GM12875 (cell line): ENCODE measurements at regions not wholly inside any gene's neighbourhood (a gene's known extent, or its start where the extent isn't known, plus 50 kb on each side); places are given as distances from the start of the nearest gene placed in this dataset.
"Not testable (repeated sequence)": the region's sequence is repeated elsewhere in the genome, so short reads cannot be mapped to it uniquely, and the experiment has no call there.

Source experiments
- H3K4me3 ChIP-seq: one replicate; pipeline ENCODE4 v1.5.1; 2011; ENCODE audit warnings: low read depth, low read length, control low read depth
- TF ChIP-seq, protein P1 (sequence below): IDR thresholded peaks from 2 replicates; pipeline ENCODE4 v1.5.1; 2011; ENCODE audit warnings: low read depth, mild to moderate bottlenecking, control low read depth, inconsistent platforms, low read length, moderate library complexity, borderline replicate concordance; ENCODE audit not compliant: insufficient read depth

DNA sequence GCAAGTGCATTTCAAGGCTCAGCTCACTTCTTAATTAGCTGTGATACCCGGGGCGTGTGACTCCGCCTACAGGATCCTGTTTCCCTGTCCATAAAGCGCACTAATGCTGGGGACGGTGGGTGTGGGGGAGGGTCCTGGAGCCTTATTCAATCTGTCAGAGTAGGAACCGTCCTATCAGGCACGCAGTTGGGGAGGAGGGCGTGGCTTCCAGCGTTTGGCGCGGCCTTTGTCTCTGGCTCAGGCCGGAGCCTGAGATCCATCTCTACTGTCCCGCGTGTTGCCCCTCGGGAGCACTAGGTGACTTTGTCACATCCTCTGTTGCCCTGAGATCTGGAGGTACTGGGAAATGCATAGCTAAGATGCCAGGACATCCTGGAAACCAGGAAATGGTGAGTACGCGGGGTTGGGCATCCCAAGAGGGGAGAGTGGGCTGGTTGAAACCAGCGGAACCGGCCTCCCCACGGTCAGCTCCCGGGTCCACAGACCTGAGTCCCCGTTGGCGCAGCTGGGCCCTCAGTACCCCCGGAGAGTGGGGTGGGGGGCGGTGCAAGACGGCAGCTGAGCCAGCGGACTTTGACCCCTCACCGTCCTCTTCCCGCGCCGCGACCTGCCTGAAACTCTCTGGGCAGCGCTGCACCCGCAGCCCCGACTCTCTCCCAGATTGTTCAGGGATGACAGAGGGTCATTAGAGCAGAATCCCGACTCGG is 104.4 kb upstream of the ZNF92 start:
- no peak overlapping the region for H3K4me3 ChIP-seq
- TF ChIP-seq, protein P1, sequence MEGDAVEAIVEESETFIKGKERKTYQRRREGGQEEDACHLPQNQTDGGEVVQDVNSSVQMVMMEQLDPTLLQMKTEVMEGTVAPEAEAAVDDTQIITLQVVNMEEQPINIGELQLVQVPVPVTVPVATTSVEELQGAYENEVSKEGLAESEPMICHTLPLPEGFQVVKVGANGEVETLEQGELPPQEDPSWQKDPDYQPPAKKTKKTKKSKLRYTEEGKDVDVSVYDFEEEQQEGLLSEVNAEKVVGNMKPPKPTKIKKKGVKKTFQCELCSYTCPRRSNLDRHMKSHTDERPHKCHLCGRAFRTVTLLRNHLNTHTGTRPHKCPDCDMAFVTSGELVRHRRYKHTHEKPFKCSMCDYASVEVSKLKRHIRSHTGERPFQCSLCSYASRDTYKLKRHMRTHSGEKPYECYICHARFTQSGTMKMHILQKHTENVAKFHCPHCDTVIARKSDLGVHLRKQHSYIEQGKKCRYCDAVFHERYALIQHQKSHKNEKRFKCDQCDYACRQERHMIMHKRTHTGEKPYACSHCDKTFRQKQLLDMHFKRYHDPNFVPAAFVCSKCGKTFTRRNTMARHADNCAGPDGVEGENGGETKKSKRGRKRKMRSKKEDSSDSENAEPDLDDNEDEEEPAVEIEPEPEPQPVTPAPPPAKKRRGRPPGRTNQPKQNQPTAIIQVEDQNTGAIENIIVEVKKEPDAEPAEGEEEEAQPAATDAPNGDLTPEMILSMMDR = no peak

DNA sequence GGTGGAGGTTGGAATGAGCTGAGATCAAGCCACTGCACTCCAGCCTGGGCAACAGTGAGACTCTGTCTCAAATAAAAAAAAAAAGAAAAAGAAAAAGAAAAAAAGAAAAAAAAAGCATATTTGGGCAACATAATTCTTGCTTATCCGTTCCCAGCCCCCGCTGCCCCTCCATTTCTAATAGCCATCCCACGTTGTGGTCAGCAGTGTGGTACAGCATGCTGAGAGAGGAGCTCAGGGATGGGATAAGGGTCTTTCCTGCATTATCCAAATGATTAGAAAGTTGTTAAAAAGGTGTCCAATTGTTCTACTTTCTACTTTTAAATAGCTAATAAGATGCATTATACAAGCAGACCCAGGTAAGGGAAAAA is 104.9 kb upstream of the ZNF92 start:
- TF ChIP-seq, protein P1 = no peak
- no peak overlapping the region for H3K4me3 ChIP-seq

DNA sequence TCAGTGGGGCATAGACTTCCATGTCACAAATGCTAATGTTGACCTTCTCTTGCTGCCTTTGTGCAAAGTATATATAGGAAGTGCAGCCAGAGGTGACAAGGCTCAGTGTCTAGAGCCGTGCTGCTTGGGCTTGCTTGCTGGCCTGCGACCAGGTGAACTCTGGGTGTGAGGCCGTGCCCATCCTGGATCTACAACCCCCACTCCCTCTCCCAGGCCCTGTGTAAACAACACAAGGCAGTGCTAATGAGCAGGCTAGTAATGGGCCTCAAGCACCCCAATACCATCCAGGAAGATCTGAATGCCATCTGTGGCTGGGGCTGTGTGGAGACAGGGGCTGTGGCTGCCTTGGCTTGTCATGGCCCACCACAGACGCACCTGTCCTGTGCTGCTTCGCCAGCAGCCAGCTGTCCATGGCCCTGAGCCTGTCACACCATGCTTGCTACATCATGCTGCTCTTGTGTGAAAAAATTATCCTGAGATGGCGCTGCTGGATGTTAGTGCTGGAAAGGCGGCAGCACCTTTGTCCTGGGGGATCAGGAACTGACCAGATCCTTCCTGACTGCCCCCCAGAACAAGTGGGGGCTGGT is 107.6 kb upstream of the ZNF92 start:
- TF ChIP-seq, protein P1 = no peak
- H3K4me3 ChIP-seq = no peak overlapping the region

DNA sequence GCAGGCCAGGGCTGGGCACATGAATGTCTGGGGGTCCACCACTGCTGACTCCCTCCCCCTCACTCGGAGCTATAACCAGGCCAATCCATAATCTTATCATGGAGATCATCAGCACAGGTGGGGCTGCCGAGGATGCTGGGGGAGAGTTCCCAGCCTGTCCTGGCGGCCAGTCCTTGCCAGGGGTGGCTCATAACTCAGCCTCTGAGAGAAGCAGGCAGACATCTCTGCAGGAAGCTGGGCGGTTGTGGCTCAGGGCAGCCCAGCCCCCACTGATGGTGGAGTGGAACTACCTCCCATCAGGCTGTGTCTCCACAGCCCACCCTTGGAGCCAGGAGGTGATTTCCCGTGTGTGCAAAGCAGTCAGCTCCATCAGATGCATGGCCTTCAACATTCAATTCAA is 109.4 kb upstream of the ZNF92 start:
- H3K4me3 ChIP-seq = no peak overlapping the region
- TF ChIP-seq, protein P1 = no peak

DNA sequence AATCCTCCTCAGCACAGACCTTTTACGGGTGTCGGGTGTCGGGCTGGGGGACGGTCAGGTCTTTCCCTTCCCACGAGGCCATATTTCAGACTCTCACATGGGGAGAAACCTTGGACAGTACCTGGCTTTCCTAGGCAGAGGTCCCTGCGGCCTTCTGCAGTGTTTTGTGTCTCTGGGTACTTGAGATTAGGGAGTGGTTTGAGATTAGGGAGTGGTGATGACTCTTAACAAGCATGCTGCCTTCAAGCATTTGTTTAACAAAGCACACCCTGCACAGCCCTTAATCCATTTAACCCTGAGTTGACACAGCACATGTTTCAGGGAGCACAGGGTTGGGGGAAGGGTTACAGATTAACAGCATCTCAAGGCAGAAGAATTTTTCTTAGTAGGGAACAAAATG is 113.0 kb upstream of the ZNF92 start:
- H3K4me3 ChIP-seq = not testable (repeated sequence)

DNA sequence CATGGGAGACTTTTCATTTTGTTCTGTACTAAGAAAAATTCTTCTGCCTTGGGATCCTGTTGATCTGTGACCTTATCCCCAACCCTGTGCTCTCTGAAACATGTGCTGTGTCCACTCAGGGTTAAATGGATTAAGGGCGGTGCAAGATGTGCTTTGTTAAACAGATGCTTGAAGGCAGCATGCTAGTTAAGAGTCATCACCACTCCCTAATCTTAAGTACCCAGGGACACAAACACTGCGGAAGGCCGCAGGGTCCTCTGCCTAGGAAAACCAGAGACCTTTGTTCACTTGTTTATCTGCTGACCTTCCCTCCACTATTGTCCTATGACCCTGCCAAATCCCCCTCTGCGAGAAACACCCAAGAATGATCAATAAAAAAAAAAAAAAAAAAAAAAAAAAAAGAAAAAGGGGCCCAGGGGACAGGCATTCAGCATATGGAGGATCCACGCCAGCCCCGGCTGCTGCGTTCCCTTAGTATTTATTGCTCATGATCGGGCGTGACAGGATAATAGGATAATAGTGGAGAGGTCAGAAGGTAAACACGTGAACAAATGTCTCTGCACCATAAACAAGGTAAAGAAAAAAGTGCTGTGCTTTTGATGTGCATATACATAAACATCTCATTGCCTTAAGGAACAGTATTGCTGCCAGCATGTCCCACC is 113.7 kb upstream of the ZNF92 start:
- H3K4me3 ChIP-seq = not testable (repeated sequence)

DNA sequence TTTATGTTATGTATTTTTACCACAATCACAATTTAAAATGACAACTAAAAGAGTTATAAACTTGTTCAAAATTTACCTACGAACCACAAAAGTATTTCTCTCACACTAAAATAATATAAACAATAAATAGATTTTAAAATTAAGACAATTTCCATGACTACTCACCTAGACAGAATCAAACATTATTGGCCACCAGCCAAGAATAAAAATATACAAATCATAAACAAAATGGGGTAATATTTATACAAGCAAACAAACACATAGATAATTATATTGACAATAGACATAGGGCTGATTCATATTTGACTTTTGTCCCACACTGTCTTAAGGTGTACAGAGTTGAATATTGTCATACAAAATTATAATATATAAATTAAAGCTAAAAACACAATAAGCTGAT is 119.6 kb upstream of the ZNF92 start:
- TF ChIP-seq, protein P1 = no peak
- no peak overlapping the region for H3K4me3 ChIP-seq

DNA sequence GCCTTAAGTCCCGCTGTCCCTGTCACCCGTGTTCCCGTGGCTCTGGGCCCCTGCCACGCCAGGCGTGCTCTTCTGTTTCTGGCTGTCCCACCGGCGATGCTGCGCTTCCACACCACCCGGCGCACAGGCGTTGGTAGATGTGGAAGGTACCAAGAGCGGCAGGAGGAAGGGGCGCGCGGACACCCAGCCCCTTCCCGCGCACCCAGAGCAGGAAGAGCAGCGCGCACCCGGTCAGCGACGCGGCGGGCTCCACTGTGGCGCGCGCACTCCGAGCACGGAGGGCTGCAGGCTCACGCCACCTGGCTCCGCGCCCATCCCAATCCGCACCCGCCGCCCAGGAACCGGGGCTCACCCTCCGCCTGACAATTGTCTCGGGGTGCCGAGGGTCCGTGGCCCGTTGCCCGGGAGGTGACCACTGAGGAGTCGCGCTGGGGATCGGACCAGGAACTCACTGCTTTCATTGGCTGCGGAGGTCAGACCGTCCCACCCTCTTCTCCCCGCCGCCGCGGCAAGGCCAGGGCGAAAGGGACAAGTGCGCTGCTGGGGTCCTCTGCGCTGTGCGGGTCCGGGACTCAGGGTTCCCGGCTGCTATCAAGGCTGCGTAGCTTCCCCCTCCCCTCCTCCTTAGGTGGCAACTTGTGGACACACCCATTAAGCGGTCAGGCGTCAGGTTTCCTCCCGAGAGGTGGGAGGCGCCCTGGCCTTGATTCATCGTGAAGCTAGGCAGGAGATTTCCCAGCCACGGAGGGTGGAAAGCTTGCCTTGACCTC is 121.6 kb upstream of the ZNF92 start:
- no peak overlapping the region for H3K4me3 ChIP-seq
- TF ChIP-seq, protein P1 = no peak
